ENCODE measurements at regions not wholly inside any gene's neighbourhood (a gene's known extent, or its start where the extent isn't known, plus 50 kb on each side); places are given as distances from the start of the nearest gene placed in this dataset.

- DNase-seq: no peak
These were observed 752.8 kb upstream of the ADAMTS16 start for GRCh38 chr5:4387290-4387689.

- no peak for DNase-seq
These were observed 744.4 kb upstream of the ADAMTS16 start for GRCh38 chr5:4395752-4396151.

- DNase-seq: no peak
These were observed 734.4 kb upstream of the ADAMTS16 start for GRCh38 chr5:4405614-4406219.

GRCh38 chr5:4410151-4410550, 730.0 kb upstream of the ADAMTS16 start:
- DNase-seq: no peak

DNA sequence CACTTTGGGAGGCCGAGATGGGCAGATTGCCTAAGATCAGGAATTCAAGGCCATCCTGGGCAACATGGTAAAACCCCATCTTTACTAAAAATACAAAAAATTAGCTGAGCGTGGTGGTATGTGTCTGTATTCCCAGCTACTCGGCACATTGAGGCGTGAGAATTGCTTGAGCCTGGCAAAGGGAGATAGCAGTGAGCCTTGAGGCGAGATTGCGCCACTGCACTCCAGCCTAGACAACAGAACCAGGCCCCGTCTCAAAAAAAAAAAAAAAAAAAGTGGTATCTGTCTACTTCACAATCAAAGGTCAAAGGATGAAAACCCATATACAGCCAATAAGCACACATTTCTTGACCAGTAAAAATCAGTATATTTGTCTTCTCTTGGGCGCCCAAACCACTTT, 728.5 kb upstream of the ADAMTS16 start:
- no peak for DNase-seq

DNA sequence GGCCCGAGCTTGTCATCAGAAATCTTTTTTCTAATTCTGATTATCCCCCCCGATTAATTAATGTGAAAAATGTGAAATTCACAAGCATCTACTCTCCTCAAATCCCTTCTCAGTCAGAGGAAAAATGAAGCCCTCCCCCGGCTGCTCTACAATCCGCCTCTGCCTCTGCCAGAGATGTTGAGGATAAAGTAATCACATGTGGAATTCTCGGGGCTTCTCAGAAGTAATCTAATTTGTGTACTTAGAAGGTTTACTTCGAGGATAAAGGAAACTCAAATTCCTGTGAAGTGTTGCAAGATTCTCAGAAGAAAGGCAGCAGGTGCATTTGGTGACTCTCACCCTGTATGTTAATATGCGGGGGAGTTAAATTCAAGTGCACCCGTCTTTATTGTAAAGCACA, 726.1 kb upstream of the ADAMTS16 start:
- DNase-seq: no peak

DNA sequence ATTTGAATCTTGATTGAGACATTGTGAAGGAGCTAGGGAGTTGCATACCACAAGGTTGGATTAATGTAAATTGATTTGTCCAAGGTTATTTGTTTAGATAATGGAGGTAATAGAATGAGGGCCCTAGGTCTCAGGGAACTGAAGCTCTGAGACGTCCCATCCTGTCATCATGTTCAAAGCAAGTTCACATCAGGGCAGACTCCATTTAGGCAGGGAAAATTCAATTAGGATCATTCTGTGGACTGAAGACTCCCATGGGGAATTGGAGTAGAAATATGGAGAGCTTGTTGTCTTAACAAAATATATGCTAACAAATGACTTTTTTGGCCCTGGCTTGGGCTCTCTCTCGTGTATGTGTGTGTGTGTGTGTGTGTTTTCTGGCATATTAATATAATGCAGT, 722.0 kb upstream of the ADAMTS16 start:
- DNase-seq: no peak

- no peak for DNase-seq
These were observed 720.8 kb upstream of the ADAMTS16 start for GRCh38 chr5:4419281-4419680.

DNA sequence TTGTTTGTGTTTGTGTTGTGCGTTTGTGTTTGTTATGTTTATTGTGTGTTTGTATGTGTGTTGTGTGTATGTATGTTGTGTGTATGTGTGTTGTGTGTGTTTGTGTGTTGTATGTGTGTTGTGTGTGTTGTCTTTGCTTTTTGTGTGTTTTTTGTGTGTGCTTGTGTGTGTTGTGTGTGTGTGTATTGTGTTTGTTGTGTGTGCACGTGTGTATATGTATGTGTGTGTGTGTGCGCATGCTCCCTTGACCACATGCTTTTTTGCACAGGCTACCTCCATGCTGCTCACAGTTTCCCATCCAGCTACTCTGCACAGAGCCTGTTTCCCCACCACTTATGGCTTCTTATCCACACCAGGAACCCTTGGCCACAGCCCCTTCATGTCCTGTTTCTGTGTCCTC, 720.0 kb upstream of the ADAMTS16 start:
- no peak for DNase-seq

GRCh38 chr5:4420681-4421080, 719.4 kb upstream of the ADAMTS16 start:
- no peak for DNase-seq

DNA sequence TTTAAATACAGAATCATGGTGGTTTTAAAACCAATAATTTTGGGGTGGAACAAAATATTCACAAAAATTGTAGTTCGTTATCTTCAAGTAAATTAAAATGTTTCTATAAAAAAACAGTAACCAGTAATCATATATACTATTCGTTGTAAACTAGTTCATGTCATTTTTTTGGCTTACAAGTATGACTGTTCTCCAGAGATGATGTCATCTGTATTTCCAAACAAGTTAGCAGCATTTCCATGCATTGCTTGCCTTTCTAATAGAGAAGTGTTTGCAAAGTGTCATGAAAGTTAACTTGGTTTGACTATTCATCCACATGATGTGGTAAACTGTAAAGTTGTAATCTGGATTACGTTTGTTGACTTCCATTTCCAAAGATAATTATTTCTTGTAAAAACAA, 717.9 kb upstream of the ADAMTS16 start:
- DNase-seq: no peak

- DNase-seq: no peak
These were observed 715.2 kb upstream of the ADAMTS16 start for GRCh38 chr5:4424895-4425294.

DNA sequence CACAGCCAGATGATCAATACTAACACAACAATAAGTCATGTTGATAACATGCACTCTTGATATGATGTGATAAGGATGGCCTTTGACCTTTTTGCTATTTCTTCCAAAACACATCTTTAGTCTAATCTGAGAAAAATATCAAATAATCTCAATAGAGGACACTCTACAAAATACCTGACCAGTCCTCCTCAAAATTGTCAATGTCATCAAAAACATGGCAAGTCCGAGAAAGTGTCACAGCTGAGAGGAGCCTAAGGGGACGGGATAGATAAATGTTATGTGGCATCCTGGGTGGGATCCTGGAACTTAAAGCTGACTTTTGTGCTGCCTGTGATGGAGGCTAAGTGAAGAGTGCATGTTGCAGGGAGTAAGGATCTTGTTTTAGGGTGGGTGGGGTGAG, 699.6 kb upstream of the ADAMTS16 start:
- DNase-seq: no peak

DNA sequence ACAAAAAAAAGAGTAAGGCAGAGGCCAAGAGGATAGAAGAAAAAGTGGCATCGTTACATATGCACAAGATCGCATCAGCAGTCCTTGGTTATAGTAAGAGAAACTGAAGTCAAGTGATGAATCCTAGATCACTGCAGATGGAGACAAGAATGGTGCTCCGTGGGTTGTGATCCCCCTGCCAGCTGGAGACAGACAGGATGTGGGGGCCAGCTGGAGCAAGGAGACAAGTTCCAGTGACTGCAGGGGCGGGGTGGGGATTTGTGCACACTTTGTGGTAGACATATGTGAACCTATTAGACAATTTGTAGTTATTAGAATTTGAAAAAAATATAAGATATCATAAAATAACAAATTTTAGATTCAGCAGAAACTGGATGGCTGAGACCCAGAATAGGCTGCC, 697.9 kb upstream of the ADAMTS16 start:
- no peak for DNase-seq

DNA sequence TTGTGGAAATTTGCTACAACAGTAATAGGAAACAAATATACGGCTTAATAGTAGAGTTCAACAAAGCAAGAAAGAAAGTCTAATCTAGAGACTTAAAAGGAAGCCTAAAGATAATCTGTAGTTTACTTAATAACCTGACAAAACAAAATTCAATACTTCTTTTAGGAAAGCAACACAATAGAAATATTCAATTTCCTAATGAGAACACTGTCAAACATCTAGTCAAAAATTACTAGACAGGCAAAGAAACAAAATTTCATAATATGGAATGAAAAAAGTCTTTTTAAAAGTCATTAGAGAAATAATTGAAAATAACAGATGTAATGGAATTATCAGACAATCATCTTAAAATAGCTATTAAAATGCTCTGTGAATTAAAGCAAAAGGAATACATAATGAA, 692.5 kb upstream of the ADAMTS16 start:
- no peak for DNase-seq

DNA sequence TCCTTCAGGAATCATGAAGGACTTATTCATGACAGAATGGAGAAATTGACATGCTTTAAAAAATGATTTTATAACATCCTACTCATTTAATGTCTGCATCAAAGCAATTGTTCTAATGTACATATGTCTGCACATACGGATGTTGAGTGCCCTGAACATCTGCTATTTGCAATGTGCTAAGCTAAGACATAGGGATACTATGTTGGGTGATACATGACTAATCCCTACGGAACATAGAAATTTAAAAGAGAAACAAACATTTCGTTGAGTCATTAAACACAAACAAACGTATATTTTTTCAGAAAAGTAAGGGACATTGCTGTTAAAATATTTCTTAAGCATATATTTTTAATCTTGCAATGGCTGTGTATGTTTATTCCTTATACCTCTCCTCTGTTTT, 686.5 kb upstream of the ADAMTS16 start:
- no peak for DNase-seq

DNA sequence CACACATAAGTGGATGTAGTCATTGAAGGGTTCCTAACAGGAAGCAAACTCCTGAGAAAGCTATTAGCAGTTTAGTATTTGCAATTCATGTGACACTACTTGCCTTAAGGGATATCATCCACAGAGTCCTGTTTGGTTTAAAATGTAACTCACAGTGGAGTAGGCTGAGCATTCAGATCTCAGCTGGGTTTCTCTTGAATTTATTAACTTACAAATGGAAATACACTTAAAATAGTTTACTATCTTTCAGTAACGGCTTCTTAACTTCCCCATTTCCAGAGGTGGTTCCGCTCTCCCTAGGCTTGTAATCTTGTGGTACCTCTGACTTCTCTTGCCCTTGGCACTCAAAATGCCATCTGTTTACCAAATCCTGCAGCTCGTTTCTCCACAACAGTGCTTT, 660.7 kb upstream of the ADAMTS16 start:
- no peak for DNase-seq

DNA sequence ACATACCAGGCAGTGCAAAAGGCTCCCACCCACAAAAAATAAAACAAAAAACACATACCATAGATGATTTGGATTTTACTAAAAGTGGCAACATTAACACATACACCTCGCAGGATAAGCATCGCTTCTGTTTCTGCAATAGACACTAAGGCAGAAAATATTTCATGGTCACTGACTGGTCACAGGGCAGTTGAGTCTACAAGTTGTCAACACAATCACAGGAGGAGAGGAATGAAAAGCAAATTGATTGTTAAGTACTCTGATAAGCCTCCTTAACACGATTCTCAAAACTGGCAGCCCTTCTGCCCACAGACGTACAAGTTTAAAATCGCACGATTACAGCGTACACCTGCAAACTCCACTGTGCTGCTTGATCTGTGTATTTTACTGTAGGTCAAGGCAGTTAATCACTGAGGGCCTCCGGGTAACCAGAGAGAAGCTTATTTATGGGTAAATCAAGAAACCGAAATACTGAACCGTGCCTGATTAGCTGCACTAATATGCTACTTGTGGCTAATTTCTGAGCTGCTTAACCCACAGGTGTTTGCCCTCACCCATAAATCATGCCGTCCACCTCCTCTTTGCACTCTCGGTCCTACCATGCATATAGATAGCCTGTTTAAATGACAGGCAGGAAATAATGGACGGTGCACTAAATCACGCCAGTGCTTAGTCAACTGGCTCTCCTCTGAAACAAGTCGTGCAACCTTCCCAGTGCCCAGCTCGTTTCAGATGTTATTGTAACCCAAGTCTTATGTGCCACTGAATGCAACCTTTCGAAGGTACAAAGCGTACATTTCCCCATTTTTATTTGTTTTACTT, 659.4 kb upstream of the ADAMTS16 start:
- no peak for DNase-seq

- DNase-seq: no peak
These were observed 652.5 kb upstream of the ADAMTS16 start for GRCh38 chr5:4487581-4487980.

- DNase-seq: peak; percentile 25 to 40
These were observed 628.0 kb upstream of the ADAMTS16 start for GRCh38 chr5:4511996-4512656.

GRCh38 chr5:4513381-4513780, 626.7 kb upstream of the ADAMTS16 start:
- DNase-seq: no peak

GRCh38 chr5:4514067-4514648, 626.0 kb upstream of the ADAMTS16 start:
- DNase-seq: no peak

Data from right lung (tissue), 2 donors.